NCI-H345 treated with DMSO at 0.1 percent for 48 hours (cell line): ENCODE measurements at regions not wholly inside any gene's neighbourhood (a gene's known extent, or its start where the extent isn't known, plus 50 kb on each side); places are given as distances from the start of the nearest gene placed in this dataset.

ENCODE experiments used
- DNase-seq: peaks from one replicate; lab custom pipeline; 2025; ENCODE audit not compliant: unreplicated experiment; lab: John Stamatoyannopoulos, UW

GRCh38 chr3:42013691-42014457 is 52.0 kb upstream of the ULK4 start:
- DNase-seq, result peak; percentile 10

- DNase-seq, result no peak
Observed at GRCh38 chr3:42012935-42013690, 51.2 kb upstream of the ULK4 start.

- no peak for DNase-seq
Observed at GRCh38 chr3:42012383-42012934, 50.6 kb upstream of the ULK4 start.
